Activated T-cell treated with anti-CD3 and anti-CD28 coated beads for 24 hours (primary cell): ENCODE measurements at regions not wholly inside any gene's neighbourhood (a gene's known extent, or its start where the extent isn't known, plus 50 kb on each side); places are given as distances from the start of the nearest gene placed in this dataset.
"Not testable (repeated sequence)": the region's sequence is repeated elsewhere in the genome, so short reads cannot be mapped to it uniquely, and the experiment has no call there.

ENCODE experiments used
- DNase-seq: peaks from one replicate; pipeline ENCODE4 v3.0.0-alpha.2; 2020; ENCODE audit warnings: low read depth

- DNase-seq: not testable (repeated sequence)
Measured at GRCh38 chr7:3162798-3163197, 119.1 kb upstream of the CARD11 start.

- DNase-seq: no peak
Measured at GRCh38 chr7:3164380-3164792, 120.7 kb upstream of the CARD11 start.

GRCh38 chr7:3165681-3166580 lies 122.3 kb upstream of the CARD11 start:
- no peak for DNase-seq

DNA sequence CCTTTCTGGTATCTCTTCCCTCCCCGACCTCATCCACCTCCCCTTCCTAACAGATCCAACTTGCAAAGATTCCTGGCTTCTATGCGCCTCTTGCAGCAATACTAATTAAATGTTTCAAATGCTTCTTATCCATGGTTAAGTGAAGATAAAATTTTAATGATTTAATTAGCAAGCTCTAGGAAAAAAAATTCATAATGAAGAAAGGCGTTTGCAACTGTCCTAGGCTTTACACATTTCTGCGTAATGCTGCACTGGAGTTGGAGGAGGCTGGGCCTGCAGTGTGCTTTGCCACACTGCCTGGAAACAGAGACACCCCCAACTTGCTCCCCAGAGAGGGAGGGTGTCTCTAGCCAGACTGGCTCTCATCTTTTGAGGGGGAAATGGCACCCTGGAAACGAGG lies 123.9 kb upstream of the CARD11 start:
- DNase-seq: no peak

DNA sequence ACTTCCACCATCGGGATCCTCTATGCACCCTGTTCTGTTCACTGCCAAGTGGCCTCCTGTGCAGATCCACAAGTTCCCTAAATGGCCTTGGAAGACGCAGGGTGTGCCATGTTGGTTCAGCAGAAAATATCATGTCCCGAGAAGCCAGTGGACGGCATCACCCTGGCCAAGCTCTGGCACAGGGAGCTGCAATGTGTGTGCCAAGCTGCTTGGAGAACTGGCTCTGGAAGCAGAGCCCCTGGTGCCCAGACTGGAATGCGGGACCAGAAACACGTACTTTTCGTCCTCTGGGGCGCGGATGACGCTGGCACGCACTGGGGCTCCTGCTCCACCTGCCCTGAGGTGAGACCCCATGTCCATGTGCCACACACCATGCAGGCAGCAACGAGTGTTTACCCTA lies 124.7 kb upstream of the CARD11 start:
- DNase-seq: no peak

GRCh38 chr7:3168869-3169268 lies 125.2 kb upstream of the CARD11 start:
- no peak for DNase-seq

GRCh38 chr7:3172768-3173280 lies 128.2 kb upstream of the SDK1 start:
- DNase-seq: no peak

DNA sequence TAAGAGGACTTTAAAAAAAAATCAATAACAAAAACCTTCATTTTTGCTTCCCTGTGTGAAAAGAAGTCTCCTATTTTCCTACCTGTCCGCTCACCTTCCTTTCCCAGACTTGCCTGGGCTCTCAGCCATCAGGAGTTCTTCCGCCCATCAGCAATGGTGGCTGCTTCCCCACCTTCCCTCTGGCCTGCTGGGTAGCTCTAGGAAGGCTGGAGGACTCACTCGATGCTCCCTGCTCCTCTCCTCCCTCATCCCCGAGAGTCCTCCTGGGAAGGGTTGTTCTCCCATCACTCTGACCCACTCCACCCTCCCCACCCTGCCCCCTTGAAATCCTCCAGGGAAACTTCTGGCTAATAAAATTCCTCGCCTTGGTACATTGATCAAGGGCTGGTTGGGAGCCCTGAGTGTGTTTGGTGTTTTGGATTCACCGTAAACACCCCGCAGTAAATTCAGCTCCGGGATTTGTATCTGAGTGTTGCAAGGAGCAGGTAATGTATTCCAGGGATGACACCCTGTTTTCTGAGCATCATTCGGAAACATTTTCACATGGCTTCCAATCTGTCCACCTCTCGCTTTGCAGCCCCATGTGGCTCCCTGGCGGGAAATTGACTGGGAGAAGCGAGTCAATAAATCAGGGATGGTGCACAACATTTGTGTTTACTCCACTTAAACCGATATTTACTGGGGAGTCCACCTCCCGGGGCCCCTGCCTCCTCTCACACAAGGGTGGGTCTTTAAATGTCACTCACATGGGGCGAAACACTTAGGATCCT lies 126.4 kb upstream of the SDK1 start:
- no peak for DNase-seq

GRCh38 chr7:3175285-3175902 lies 125.7 kb upstream of the SDK1 start:
- DNase-seq: no peak

- no peak for DNase-seq
Measured at GRCh38 chr7:3176112-3177000, 124.7 kb upstream of the SDK1 start.

- no peak for DNase-seq
Measured at GRCh38 chr7:3177271-3177670, 123.8 kb upstream of the SDK1 start.

DNA sequence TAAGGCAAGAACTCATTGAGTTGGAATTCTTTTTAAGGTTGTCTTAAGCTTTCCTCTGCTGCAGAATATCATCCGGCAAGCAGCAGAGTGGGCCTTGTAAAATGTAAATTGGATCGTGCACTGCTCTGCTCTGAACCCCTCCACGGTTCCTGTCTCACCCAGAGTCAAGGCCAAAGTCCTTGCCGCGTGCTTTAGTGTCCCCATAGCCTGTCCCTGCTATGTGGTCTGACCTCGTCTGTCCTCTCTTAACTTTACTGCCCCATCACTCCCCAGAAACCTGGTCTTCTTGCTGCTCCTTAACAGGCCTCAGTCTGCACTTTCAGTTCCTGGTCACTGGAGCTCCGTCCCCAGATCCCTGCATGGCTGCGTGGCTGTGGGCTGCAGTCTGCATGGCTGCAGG lies 121.6 kb upstream of the SDK1 start:
- DNase-seq: no peak

DNA sequence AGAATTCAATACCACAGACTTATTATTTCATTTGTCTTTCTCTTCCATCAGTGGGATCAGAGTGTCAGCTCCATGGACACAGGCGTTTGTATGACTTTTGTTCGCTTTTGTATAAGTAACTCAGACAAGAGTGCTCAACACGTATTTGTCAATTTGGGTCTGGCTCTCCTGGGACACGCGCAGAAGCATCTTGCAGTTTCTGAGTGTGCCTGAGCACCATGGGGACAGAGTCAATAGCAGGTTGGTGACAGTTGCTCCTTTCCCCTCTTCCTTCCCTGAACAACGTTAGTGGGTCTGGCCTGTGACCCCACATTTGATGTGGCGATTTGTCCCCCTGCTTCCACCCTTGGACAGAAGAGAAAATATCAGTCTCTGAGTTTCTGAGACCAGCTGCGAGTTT lies 120.4 kb upstream of the SDK1 start:
- no peak for DNase-seq

DNA sequence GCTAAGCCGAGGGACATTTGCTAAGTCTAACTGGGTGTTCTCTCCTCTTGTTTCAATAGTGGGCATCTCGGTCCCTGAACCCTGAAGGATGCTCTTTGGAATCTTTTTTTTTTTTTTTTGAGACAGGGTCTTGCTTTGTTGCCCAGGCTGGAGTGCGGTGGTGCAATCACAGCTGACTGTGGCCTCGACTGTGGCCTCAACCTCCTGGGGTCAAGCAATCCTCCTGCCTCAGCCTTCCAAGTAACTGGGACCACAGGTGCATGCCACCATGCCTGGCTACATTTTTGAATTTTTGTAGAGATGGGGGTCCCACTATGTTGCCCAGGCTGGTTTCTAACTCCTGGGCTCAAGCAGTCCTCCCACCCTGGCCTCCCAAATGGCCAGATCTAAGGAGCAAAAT lies 119.0 kb upstream of the SDK1 start:
- DNase-seq: not testable (repeated sequence)

- DNase-seq: no peak
Measured at GRCh38 chr7:3187444-3188040, 113.5 kb upstream of the SDK1 start.

DNA sequence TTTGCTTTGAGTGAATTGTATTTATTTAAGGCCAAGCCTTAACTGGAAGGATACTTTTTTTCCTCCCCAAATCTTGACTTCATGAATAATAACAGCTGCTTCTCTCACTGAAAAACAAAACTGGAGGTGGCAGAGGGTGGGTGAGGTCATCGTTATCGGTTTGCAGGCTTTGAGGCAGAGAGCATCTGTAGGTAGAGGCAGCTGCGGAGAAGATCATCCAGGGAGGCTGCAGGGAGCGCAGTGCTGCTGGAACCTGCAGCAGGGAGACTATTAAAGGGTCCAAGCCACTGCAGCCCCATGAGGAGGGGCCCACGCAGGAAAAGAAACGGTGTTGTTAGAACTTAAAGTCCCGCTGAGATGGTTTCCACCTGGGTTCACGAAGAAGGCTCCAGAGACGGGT lies 112.1 kb upstream of the SDK1 start:
- DNase-seq: no peak

DNA sequence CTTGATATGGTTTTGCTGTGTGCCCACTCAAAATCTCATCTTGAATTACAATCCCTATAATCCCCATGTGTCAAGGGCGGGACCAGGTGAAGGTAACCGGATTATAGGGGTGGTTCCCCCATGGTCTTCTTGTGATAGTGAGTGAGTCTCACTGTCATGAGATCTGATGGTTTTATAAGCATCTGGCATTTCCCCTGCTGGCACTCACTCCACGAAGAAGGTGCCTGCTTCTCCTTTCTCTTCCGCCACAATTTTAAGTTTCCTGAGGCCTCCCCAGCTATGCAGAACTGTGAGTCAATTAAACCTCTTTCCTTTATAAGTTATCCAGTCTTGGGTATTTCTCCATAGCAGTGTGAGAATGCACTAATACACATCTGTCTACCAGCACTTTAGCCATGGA lies 109.5 kb upstream of the SDK1 start:
- no peak for DNase-seq

DNA sequence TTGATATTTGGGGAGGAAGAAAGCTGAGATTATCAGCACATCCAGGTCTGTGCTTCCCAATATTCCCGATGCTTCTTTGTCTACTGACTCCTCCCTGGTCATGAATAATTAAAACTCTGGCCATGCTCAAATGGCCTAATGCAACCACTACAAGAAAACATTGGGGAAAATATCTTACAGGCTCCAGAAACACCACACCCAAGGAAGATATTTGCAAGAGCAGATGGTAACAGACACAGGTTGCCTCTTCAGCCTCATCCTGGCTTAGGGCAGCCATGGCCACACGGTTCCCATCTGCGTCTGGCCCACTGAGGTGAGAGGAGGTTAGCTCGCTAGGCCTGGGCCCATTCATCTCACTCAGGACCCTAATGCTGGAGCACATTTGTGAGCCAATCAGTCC lies 108.4 kb upstream of the SDK1 start:
- no peak for DNase-seq

DNA sequence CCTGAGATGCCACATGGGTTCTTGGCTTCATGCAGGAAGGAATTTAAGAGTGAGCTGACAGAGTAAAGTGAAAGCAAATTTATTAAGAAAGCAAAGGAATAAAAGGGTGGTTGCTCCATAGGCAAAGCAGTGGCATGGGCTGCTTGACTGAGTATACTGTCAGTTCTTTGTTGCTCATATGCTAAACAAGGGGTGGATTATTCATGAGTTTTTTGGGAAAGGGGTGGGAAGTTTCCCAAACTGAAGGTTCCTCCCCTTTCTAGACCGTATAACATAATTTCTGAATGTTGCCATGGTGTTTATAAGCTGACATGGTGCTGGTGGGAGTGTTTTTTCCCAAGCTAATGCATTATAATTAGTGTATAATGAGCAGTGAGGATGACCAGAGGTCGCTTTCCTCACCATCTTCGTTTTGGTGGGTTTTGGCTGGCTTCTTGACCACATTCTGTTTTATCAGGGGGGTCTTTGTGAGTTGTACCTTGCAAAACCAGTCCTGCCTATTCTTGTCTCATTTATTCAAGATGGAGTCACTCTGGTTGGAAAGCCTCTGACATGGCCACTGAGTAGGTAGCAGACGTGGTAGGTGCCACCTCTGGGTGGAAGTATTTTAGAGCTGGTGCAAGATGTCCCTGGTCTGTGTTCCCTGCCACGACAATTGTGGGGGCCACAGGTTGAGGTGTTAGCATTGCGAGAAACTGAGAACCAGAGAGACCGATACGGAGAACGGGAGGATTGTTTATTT lies 107.5 kb upstream of the SDK1 start:
- DNase-seq: no peak

DNA sequence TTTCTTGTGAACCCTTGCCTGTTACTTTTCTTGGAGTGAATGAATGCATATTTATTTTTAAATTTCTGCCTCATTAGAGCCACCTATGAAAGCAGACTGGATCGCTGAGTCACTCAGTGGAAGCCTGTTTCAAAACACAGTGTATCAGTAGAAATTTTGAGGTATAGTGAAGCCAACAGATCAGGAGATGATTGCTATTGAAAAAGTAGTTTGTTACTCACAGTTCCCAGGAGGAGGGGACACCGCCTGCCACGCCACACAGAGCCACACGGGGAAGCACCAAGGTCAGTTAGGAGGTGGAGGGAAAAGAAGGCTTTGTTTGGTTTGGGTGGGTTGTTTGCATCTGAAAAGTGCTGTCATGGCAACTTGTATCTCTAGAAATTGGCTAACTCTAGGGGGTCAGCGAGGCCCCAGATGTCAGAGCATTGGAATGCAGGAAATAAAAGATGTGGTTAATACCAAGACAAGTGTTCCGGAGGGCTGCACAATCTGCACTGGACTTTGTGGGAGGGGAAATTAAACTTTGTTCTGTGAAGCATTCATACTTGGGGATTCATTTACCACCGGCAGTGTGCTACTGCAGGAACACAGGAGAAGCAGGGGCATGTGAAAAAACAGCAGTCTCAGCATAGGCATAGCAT lies 106.4 kb upstream of the SDK1 start:
- DNase-seq: no peak
